ENCODE measurements at regions not wholly inside any gene's neighbourhood (a gene's known extent, or its start where the extent isn't known, plus 50 kb on each side); places are given as distances from the start of the nearest gene placed in this dataset.

DNA sequence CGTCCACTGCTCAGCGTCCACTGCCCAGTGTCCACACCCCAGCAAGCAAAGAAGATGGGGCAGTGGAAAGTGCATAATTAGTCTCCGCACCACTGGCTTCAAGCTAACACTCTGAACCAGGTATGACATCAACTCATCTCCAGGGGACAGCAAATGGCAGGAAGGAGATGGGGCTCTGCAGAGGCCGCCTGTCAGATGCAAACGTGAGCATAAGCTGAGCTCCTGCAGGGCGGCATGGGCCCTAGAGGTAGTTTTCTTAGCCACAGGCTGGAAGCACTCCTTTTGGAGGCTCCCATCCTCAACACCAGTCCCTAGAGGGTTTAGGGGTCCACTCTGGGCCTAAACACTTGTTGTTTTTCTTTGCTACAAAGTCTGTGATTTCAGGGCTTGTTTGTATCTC, 335.8 kb upstream of the MKI67 start:
- H3K4me2 ChIP-seq (ENCODE audit: insufficient read depth, low read length) = no peak overlapping the region
- ATAC-seq (no peak), FAIRE-seq (no peak), DNase-seq (ENCODE audit: extremely low read depth in 1 of 4, low spot score in 3 of 4) (no peak)
- no peaks in the 10 kb centered on the region for H3K36me3 ChIP-seq (ENCODE audit: control insufficient read depth, insufficient read depth, low read length)
- no peak overlapping the region for H2AFZ ChIP-seq (ENCODE audit: low read depth, low read length)
- in situ Hi-C loops (cut with MboI) = no loop called here
- WGBS (ENCODE audit: insufficient coverage, low coverage, missing lambda C conversion rate) = 0% methylated on average over 5 of the region's 6 CpGs
- H4K20me1 ChIP-seq (replicated peaks; ENCODE audit: control insufficient read depth, insufficient read depth, low read length) = no peaks in the 10 kb centered on the region; the same call in 1 of the 2 replicates
- H3K27me3 ChIP-seq (ENCODE audit: control insufficient read depth in 2 of 2, insufficient read depth in 2 of 2, low read length in 2 of 2) = peaks cover 0 to 58% of the 10 kb centered on the region in 2 experiments; a peak in 2 of 5 replicates
- BruUV-seq (replicated peaks) = no TSS peak
- CTCF ChIA-PET (ENCODE audit: low intra/inter-chr PET ratio) = no interaction called here
- no peak overlapping the region for H3K9ac ChIP-seq (ENCODE audit: insufficient read depth in 1 of 2, low read depth in 2 of 2, low read length in 2 of 2)
- H3K79me2 ChIP-seq (ENCODE audit: control insufficient read depth, insufficient read depth, low read length) = no peaks in the 10 kb centered on the region
- H3K27ac ChIP-seq (ENCODE audit: extremely low read depth, low read depth, low read length) = no peak overlapping the region
- H3K4me1 ChIP-seq (replicated peaks in 1 of 2; ENCODE audit: control insufficient read depth in 2 of 2, insufficient read depth in 2 of 2, low read length in 2 of 2) = no peaks in the 10 kb centered on the region
- no peak overlapping the region for H3K4me3 ChIP-seq
- H3K9me3 ChIP-seq (replicated peaks; ENCODE audit: control insufficient read depth, insufficient read depth, low read depth, low read length) = 0 out of 2 replicates have a peak, but pooled peaks cover 2% of the 10 kb centered on the region
- TF ChIP-seq GTF2A2 (tag; IDR thresholded peaks at IDR 0.05) (no peak), AFF1 (IDR thresholded peaks at IDR 0.05; ENCODE audit: low read depth in 1 of 2, partially characterized antibody in 2 of 2) (no peak), SMC3 (conservative IDR thresholded peaks at IDR 0.05; ENCODE audit: insufficient read depth, low read depth, low read length) (no peak), MAFF (IDR thresholded peaks at IDR 0.05; ENCODE audit: low read length) (no peak), PML (IDR thresholded peaks at IDR 0.05; ENCODE audit: low read length) (no peak), GTF3C2 (IDR thresholded peaks at IDR 0.05; ENCODE audit: borderline replicate concordance, extremely low read depth, insufficient read length) (no peak), USF1 (CRISPR knock-in tag; IDR thresholded peaks at IDR 0.05) (no peak), YY1 (IDR thresholded peaks at IDR 0.05; ENCODE audit: borderline replicate concordance in 1 of 3, control insufficient read depth in 1 of 3, extremely low read depth in 1 of 3, insufficient read depth in 3 of 3, insufficient read length in 1 of 3, insufficient replicate concordance in 2 of 3, low read depth in 1 of 3, low read length in 2 of 3) (no peak)
- intact Hi-C loops (cut with micrococcal nuclease) = no loop called here
- no peaks in the 10 kb centered on the region for H3K9me1 ChIP-seq (ENCODE audit: control insufficient read depth, insufficient read depth, low read length)
- POLR2A ChIA-PET = no interaction called here

All from K562 (cell line).